GM13976 (cell line): ENCODE measurements at regions not wholly inside any gene's neighbourhood (a gene's known extent, or its start where the extent isn't known, plus 50 kb on each side); places are given as distances from the start of the nearest gene placed in this dataset.

Experiments
- DNase-seq: peaks from one replicate; pipeline ENCODE4 v3.0.0; 2012; ENCODE audit warnings: low spot score
- CTCF ChIP-seq: IDR thresholded peaks from 2 replicates; pipeline ENCODE4 v1.5.1; 2012; ENCODE audit warnings: borderline replicate concordance, mild to moderate bottlenecking; ENCODE audit not compliant: insufficient read depth; ENCODE audit errors: extremely low read depth, missing control alignments, control extremely low read depth
- in situ Hi-C: fragments of 300-500 bp; cut with MboI; formaldehyde crosslinking; loops from one replicate; pipeline ENCODE4 v1.12.0; 2022; ENCODE audit warnings: low sequenced_read_pairs, mixed read lengths, inconsistent platforms; ENCODE audit not compliant: unreplicated experiment

- in situ Hi-C loops = no loop called here
- TF ChIP-seq CTCF = no peak
- no peak for DNase-seq
These were observed 123.7 kb upstream of the TCERG1L start for GRCh38 chr10:131435232-131435631.

GRCh38 chr10:131435760-131436457 lies 124.4 kb upstream of the TCERG1L start:
- no peak for TF ChIP-seq CTCF
- no peak for DNase-seq
- in situ Hi-C loops = no loop called here

- DNase-seq = no peak
- in situ Hi-C loops = no loop called here
- TF ChIP-seq CTCF = no peak
These were observed 124.9 kb upstream of the TCERG1L start for GRCh38 chr10:131436458-131436857.

GRCh38 chr10:131437556-131438475 lies 126.3 kb upstream of the TCERG1L start:
- no peak for TF ChIP-seq CTCF

GRCh38 chr10:131438665-131439064 lies 127.1 kb upstream of the TCERG1L start:
- in situ Hi-C loops = no loop called here
- TF ChIP-seq CTCF = no peak
- no peak for DNase-seq

More at GRCh38 chr10:131437556-131438475, 126.3 kb upstream of the TCERG1L start:
- DNase-seq = no peak
- in situ Hi-C loops = no loop called here

- TF ChIP-seq CTCF = no peak
- DNase-seq = no peak
- in situ Hi-C loops = no loop called here
These were observed 128.2 kb upstream of the TCERG1L start for GRCh38 chr10:131439705-131440104.
